ENCODE measurements at regions not wholly inside any gene's neighbourhood (a gene's known extent, or its start where the extent isn't known, plus 50 kb on each side); places are given as distances from the start of the nearest gene placed in this dataset.

GRCh38 chr1:221915764-221916163 lies 173.9 kb upstream of the DUSP10 start:
- TF ChIP-seq, protein P1, sequence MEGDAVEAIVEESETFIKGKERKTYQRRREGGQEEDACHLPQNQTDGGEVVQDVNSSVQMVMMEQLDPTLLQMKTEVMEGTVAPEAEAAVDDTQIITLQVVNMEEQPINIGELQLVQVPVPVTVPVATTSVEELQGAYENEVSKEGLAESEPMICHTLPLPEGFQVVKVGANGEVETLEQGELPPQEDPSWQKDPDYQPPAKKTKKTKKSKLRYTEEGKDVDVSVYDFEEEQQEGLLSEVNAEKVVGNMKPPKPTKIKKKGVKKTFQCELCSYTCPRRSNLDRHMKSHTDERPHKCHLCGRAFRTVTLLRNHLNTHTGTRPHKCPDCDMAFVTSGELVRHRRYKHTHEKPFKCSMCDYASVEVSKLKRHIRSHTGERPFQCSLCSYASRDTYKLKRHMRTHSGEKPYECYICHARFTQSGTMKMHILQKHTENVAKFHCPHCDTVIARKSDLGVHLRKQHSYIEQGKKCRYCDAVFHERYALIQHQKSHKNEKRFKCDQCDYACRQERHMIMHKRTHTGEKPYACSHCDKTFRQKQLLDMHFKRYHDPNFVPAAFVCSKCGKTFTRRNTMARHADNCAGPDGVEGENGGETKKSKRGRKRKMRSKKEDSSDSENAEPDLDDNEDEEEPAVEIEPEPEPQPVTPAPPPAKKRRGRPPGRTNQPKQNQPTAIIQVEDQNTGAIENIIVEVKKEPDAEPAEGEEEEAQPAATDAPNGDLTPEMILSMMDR (IDR thresholded peaks at IDR 0.05 in 4 of 5, conservative IDR thresholded peaks at IDR 0.05 in 1 of 5), result no peak
- no peak for TF ChIP-seq POLR2A (IDR thresholded peaks at IDR 0.05)
